Activated CD4-positive, alpha-beta T cell treated with anti-CD3 and anti-CD28 coated beads for 1 hour (primary cell): ENCODE measurements at regions not wholly inside any gene's neighbourhood (a gene's known extent, or its start where the extent isn't known, plus 50 kb on each side); places are given as distances from the start of the nearest gene placed in this dataset.
"Not testable (repeated sequence)": the region's sequence is repeated elsewhere in the genome, so short reads cannot be mapped to it uniquely, and the experiment has no call there.

Source experiments
- DNase-seq: peaks from one replicate; pipeline ENCODE4 v3.0.0-alpha.2; 2020

- no peak for DNase-seq
Measured at GRCh38 chr1:14142397-14143100, 442.6 kb downstream of the PRDM2 start.

GRCh38 chr1:14143777-14144176, 443.8 kb downstream of the PRDM2 start:
- no peak for DNase-seq

- DNase-seq: no peak
Measured at GRCh38 chr1:14148526-14148925, 448.5 kb downstream of the PRDM2 start.

GRCh38 chr1:14149431-14149830, 449.1 kb upstream of the KAZN start:
- DNase-seq: no peak

GRCh38 chr1:14156543-14156942, 441.9 kb upstream of the KAZN start:
- no peak for DNase-seq

- DNase-seq: no peak
Measured at GRCh38 chr1:14160781-14161180, 437.7 kb upstream of the KAZN start.

- DNase-seq: no peak
Measured at GRCh38 chr1:14163246-14163645, 435.2 kb upstream of the KAZN start.

- DNase-seq: no peak
Measured at GRCh38 chr1:14165371-14165801, 433.1 kb upstream of the KAZN start.

GRCh38 chr1:14167884-14168283, 430.6 kb upstream of the KAZN start:
- DNase-seq: no peak

- no peak for DNase-seq
Measured at GRCh38 chr1:14168326-14169063, 430.0 kb upstream of the KAZN start.

GRCh38 chr1:14173598-14173997, 424.9 kb upstream of the KAZN start:
- no peak for DNase-seq

GRCh38 chr1:14177866-14178265, 420.6 kb upstream of the KAZN start:
- DNase-seq: not testable (repeated sequence)

GRCh38 chr1:14180738-14181137, 417.7 kb upstream of the KAZN start:
- no peak for DNase-seq

GRCh38 chr1:14181191-14181795, 417.2 kb upstream of the KAZN start:
- DNase-seq: no peak

- no peak for DNase-seq
Measured at GRCh38 chr1:14182856-14183255, 415.6 kb upstream of the KAZN start.

GRCh38 chr1:14183329-14183728, 415.2 kb upstream of the KAZN start:
- no peak for DNase-seq

- DNase-seq: no peak
Measured at GRCh38 chr1:14184454-14184853, 414.0 kb upstream of the KAZN start.

GRCh38 chr1:14189381-14189780, 409.1 kb upstream of the KAZN start:
- no peak for DNase-seq

- no peak for DNase-seq
Measured at GRCh38 chr1:14190508-14190907, 408.0 kb upstream of the KAZN start.

GRCh38 chr1:14194511-14194910, 404.0 kb upstream of the KAZN start:
- no peak for DNase-seq

GRCh38 chr1:14205066-14205465, 393.4 kb upstream of the KAZN start:
- no peak for DNase-seq

- no peak for DNase-seq
Measured at GRCh38 chr1:14215151-14215550, 383.3 kb upstream of the KAZN start.

GRCh38 chr1:14217384-14217783, 381.1 kb upstream of the KAZN start:
- DNase-seq: no peak

- no peak for DNase-seq
Measured at GRCh38 chr1:14220324-14220723, 378.2 kb upstream of the KAZN start.
